Right ventricle myocardium inferior (tissue), 1 donor: ENCODE measurements at regions not wholly inside any gene's neighbourhood (a gene's known extent, or its start where the extent isn't known, plus 50 kb on each side); places are given as distances from the start of the nearest gene placed in this dataset.

Experiments used
- ATAC-seq: fragments of 200-7000 bp; cut with Tn5 transposase; one replicate; pipeline ENCODE4 v1.9.1; 2020; ENCODE audit warnings: mild to moderate bottlenecking, moderate library complexity
- DNase-seq: peaks from one replicate; pipeline ENCODE4 v3.0.0; 2021; ENCODE audit errors: missing footprints
- intact Hi-C: fragments of 100-400 bp; cut with DNase I; formaldehyde crosslinking; loops from one replicate; pipeline ENCODE4 v1.11.0; 2022
- donor health status: DM: no; HTN: yes; CAD: no; lungs with severe emphysema.

- DNase-seq (no peak), ATAC-seq (no peak)
- intact Hi-C loops, result no loop called here
Measured at GRCh38 chr2:42920446-42921146, 128.2 kb upstream of the HAAO start.

- peak; percentile 31 for DNase-seq
- no peak for ATAC-seq
- intact Hi-C loops, result loop anchor here (1.0 kb wide), 1 partner anchor 35 kb away; no protein-coding TSS in a partner anchor
Measured at GRCh38 chr2:42918671-42919318, 126.4 kb upstream of the HAAO start.

- intact Hi-C loops, result loop anchor here (1.0 kb wide), 1 partner anchor 35 kb away; no protein-coding TSS in a partner anchor
- DNase-seq (no peak), ATAC-seq (no peak)
Measured at GRCh38 chr2:42918041-42918440, 125.7 kb upstream of the HAAO start.

GRCh38 chr2:42917425-42917927 is 125.1 kb upstream of the HAAO start:
- intact Hi-C loops, result no loop called here
- DNase-seq (peak; percentile 63), ATAC-seq (peak; percentile 71)

GRCh38 chr2:42916324-42916723 is 123.9 kb upstream of the HAAO start:
- intact Hi-C loops, result no loop called here
- DNase-seq, result peak; percentile 17
- ATAC-seq, result peak; percentile 12

- intact Hi-C loops, result no loop called here
- ATAC-seq (no peak), DNase-seq (no peak)
Measured at GRCh38 chr2:42914860-42915259, 122.5 kb upstream of the HAAO start.

GRCh38 chr2:42914314-42914713 is 121.9 kb upstream of the HAAO start:
- intact Hi-C loops, result no loop called here
- ATAC-seq (no peak), DNase-seq (no peak)

GRCh38 chr2:42913280-42913878 is 121.0 kb upstream of the HAAO start:
- intact Hi-C loops, result no loop called here
- DNase-seq (no peak), ATAC-seq (no peak)

- intact Hi-C loops, result no loop called here
- DNase-seq (no peak), ATAC-seq (peak; percentile 47)
Measured at GRCh38 chr2:42910645-42911405, 118.4 kb upstream of the HAAO start.

- intact Hi-C loops, result no loop called here
- no peak for DNase-seq
- ATAC-seq, result no peak
Measured at GRCh38 chr2:42909966-42910365, 117.6 kb upstream of the HAAO start.

- intact Hi-C loops, result no loop called here
- no peak for ATAC-seq
- peak; percentile 20 for DNase-seq
Measured at GRCh38 chr2:42908518-42909200, 116.3 kb upstream of the HAAO start.

- intact Hi-C loops, result loop anchor here (2.0 kb wide), 2 partner anchors 15 to 49 kb away; no protein-coding TSS in a partner anchor
- ATAC-seq (no peak), DNase-seq (no peak)
Measured at GRCh38 chr2:42907835-42908234, 115.5 kb upstream of the HAAO start.

- intact Hi-C loops, result loop anchor here (2.0 kb wide), 2 partner anchors 16 to 48 kb away; no protein-coding TSS in a partner anchor
- DNase-seq (peak; percentile 88), ATAC-seq (peak; percentile 67)
Measured at GRCh38 chr2:42906557-42907411, 114.4 kb upstream of the HAAO start.

- DNase-seq (no peak), ATAC-seq (no peak)
- intact Hi-C loops, result loop anchor here (2.0 kb wide), 2 partner anchors 17 to 47 kb away; no protein-coding TSS in a partner anchor
Measured at GRCh38 chr2:42906111-42906556, 113.8 kb upstream of the HAAO start.

GRCh38 chr2:42905341-42906110 is 113.1 kb upstream of the HAAO start:
- ATAC-seq (no peak), DNase-seq (peak; percentile 62)
- intact Hi-C loops, result loop anchor here (2.0 kb wide), 2 partner anchors 17 to 47 kb away; no protein-coding TSS in a partner anchor

GRCh38 chr2:42904576-42904876 is 112.1 kb upstream of the HAAO start:
- intact Hi-C loops, result no loop called here
- no peak for ATAC-seq
- no peak for DNase-seq
